ENCODE measurements at regions not wholly inside any gene's neighbourhood (a gene's known extent, or its start where the extent isn't known, plus 50 kb on each side); places are given as distances from the start of the nearest gene placed in this dataset.

DNA sequence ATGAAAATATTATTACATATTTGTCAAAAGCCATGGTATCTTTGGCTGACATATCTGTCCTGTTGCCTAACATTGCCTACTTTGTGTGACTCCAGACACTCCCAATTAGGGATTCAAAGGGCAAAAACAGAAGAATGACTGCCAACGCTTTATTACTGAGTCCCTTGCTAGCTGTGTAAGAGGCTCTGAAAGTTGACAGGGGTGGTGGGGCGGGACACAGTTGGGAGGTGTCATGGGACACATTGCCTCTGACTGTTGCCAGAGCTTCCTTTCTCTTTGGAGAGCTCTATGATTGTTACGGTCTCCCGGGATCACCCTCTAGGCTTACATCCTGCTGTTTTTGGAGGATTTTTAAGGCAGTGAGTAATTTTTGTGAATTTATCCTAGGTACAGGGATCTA is 249.6 kb upstream of the ACVR2A start:
- TF ChIP-seq, protein P1, sequence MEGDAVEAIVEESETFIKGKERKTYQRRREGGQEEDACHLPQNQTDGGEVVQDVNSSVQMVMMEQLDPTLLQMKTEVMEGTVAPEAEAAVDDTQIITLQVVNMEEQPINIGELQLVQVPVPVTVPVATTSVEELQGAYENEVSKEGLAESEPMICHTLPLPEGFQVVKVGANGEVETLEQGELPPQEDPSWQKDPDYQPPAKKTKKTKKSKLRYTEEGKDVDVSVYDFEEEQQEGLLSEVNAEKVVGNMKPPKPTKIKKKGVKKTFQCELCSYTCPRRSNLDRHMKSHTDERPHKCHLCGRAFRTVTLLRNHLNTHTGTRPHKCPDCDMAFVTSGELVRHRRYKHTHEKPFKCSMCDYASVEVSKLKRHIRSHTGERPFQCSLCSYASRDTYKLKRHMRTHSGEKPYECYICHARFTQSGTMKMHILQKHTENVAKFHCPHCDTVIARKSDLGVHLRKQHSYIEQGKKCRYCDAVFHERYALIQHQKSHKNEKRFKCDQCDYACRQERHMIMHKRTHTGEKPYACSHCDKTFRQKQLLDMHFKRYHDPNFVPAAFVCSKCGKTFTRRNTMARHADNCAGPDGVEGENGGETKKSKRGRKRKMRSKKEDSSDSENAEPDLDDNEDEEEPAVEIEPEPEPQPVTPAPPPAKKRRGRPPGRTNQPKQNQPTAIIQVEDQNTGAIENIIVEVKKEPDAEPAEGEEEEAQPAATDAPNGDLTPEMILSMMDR (IDR thresholded peaks at IDR 0.05; ENCODE audit: insufficient read depth, low read length), result no peak
- TF ChIP-seq POLR2AphosphoS5 (IDR thresholded peaks at IDR 0.05; ENCODE audit: low read depth), result no peak
- TF ChIP-seq, protein P2, sequence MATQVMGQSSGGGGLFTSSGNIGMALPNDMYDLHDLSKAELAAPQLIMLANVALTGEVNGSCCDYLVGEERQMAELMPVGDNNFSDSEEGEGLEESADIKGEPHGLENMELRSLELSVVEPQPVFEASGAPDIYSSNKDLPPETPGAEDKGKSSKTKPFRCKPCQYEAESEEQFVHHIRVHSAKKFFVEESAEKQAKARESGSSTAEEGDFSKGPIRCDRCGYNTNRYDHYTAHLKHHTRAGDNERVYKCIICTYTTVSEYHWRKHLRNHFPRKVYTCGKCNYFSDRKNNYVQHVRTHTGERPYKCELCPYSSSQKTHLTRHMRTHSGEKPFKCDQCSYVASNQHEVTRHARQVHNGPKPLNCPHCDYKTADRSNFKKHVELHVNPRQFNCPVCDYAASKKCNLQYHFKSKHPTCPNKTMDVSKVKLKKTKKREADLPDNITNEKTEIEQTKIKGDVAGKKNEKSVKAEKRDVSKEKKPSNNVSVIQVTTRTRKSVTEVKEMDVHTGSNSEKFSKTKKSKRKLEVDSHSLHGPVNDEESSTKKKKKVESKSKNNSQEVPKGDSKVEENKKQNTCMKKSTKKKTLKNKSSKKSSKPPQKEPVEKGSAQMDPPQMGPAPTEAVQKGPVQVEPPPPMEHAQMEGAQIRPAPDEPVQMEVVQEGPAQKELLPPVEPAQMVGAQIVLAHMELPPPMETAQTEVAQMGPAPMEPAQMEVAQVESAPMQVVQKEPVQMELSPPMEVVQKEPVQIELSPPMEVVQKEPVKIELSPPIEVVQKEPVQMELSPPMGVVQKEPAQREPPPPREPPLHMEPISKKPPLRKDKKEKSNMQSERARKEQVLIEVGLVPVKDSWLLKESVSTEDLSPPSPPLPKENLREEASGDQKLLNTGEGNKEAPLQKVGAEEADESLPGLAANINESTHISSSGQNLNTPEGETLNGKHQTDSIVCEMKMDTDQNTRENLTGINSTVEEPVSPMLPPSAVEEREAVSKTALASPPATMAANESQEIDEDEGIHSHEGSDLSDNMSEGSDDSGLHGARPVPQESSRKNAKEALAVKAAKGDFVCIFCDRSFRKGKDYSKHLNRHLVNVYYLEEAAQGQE (IDR thresholded peaks at IDR 0.05; ENCODE audit: insufficient replicate concordance, low read depth), result no peak
- TF ChIP-seq GABPA (IDR thresholded peaks at IDR 0.05; ENCODE audit: low read depth), result no peak
- no peak for TF ChIP-seq SPI1 (IDR thresholded peaks at IDR 0.05; ENCODE audit: borderline replicate concordance, low read depth)

Measured in HL-60 (cell line).